Jurkat, Clone E6-1 (cell line): ENCODE measurements at regions not wholly inside any gene's neighbourhood (a gene's known extent, or its start where the extent isn't known, plus 50 kb on each side); places are given as distances from the start of the nearest gene placed in this dataset.

Experiments
- DNase-seq: peaks from one replicate; pipeline ENCODE4 v3.0.0-alpha.2; 2011; ENCODE audit warnings: low read depth, low spot score
- H3K4me3 ChIP-seq: 2 replicates; pipeline ENCODE4 v1.5.1; 2011; ENCODE audit warnings: mild to moderate bottlenecking, low read length, control low read depth, moderate library complexity

- no peak for DNase-seq
- no peak overlapping the region for H3K4me3 ChIP-seq
Observed at GRCh38 chr13:106034201-106034600, 501.3 kb downstream of the EFNB2 start.

GRCh38 chr13:106033659-106034058 lies 501.8 kb downstream of the EFNB2 start:
- peak; percentile 1 for DNase-seq
- H3K4me3 ChIP-seq: no peak overlapping the region

- H3K4me3 ChIP-seq: no peak overlapping the region
- DNase-seq: no peak
Observed at GRCh38 chr13:106032441-106032840, 503.0 kb downstream of the EFNB2 start.

- DNase-seq: no peak
- H3K4me3 ChIP-seq: no peak overlapping the region
Observed at GRCh38 chr13:106029676-106030290, 505.7 kb downstream of the EFNB2 start.

GRCh38 chr13:106028911-106029310 lies 506.6 kb downstream of the EFNB2 start:
- H3K4me3 ChIP-seq: no peak overlapping the region
- DNase-seq: no peak

- no peak for DNase-seq
- no peak overlapping the region for H3K4me3 ChIP-seq
Observed at GRCh38 chr13:106011600-106011999, 523.9 kb downstream of the EFNB2 start.

- no peak for DNase-seq
- H3K4me3 ChIP-seq: no peak overlapping the region
Observed at GRCh38 chr13:106010836-106011235, 524.6 kb downstream of the EFNB2 start.

- no peak for DNase-seq
- no peak overlapping the region for H3K4me3 ChIP-seq
Observed at GRCh38 chr13:106008540-106008939, 526.9 kb downstream of the EFNB2 start.

GRCh38 chr13:106007156-106007555 lies 528.3 kb downstream of the EFNB2 start:
- no peak overlapping the region for H3K4me3 ChIP-seq
- no peak for DNase-seq

- no peak overlapping the region for H3K4me3 ChIP-seq
- no peak for DNase-seq
Observed at GRCh38 chr13:106003651-106004050, 531.8 kb downstream of the EFNB2 start.

GRCh38 chr13:106001443-106001842 lies 534.0 kb downstream of the EFNB2 start:
- no peak for DNase-seq
- no peak overlapping the region for H3K4me3 ChIP-seq

- no peak for DNase-seq
- H3K4me3 ChIP-seq: no peak overlapping the region
Observed at GRCh38 chr13:105997581-105998550, 537.6 kb downstream of the EFNB2 start.

GRCh38 chr13:105996391-105997025 lies 539.0 kb downstream of the EFNB2 start:
- no peak overlapping the region for H3K4me3 ChIP-seq
- DNase-seq: no peak

- DNase-seq: no peak
- no peak overlapping the region for H3K4me3 ChIP-seq
Observed at GRCh38 chr13:105994340-105994739, 541.1 kb downstream of the EFNB2 start.

- H3K4me3 ChIP-seq: no peak overlapping the region
- no peak for DNase-seq
Observed at GRCh38 chr13:105991622-105992277, 543.7 kb downstream of the EFNB2 start.

- no peak overlapping the region for H3K4me3 ChIP-seq
- DNase-seq: no peak
Observed at GRCh38 chr13:105991131-105991530, 544.3 kb downstream of the EFNB2 start.

- DNase-seq: no peak
- H3K4me3 ChIP-seq: no peak overlapping the region
Observed at GRCh38 chr13:105990256-105990958, 545.1 kb downstream of the EFNB2 start.

- H3K4me3 ChIP-seq: no peak overlapping the region
- no peak for DNase-seq
Observed at GRCh38 chr13:105984646-105985045, 550.8 kb downstream of the EFNB2 start.

- DNase-seq: no peak
- no peak overlapping the region for H3K4me3 ChIP-seq
Observed at GRCh38 chr13:105984236-105984635, 551.2 kb downstream of the EFNB2 start.
